Endothelial cell of umbilical vein (primary cell): ENCODE measurements at regions not wholly inside any gene's neighbourhood (a gene's known extent, or its start where the extent isn't known, plus 50 kb on each side); places are given as distances from the start of the nearest gene placed in this dataset.

Source experiments
- BruUV-seq: library from RNA; stranded (reverse); fragments of 400-500 nt; replicated peaks from 2 replicates; lab custom pipeline; 2021; lab: Mats Ljungman, UMichigan
- CTCF ChIA-PET: fragments of 300-600, 350-600 bp; sonication (Branson Sonifier 250); formaldehyde crosslinking; loops from one replicate; lab custom pipeline; 2021; ENCODE audit warnings: antibody characterized with exemption, inconsistent platforms; lab: Charles Lee
- POLR2A ChIA-PET: fragments of 300-600, 350-600 bp; sonication (Branson Sonifier 250); formaldehyde crosslinking; loops from one replicate; lab custom pipeline; 2021; ENCODE audit warnings: antibody characterized with exemption, inconsistent platforms; lab: Charles Lee
- DNase-seq: peaks from one replicate; pipeline ENCODE4 v3.0.0-alpha.2; 2011; ENCODE audit warnings: low read depth, low spot score
- FAIRE-seq: peaks from 2 replicates; lab custom pipeline; 2011; peaks lifted over from hg19 to GRCh38; lab: Jason Lieb, UNC
- H2AFZ ChIP-seq: 2 replicates; pipeline ENCODE4 v1.6.0; 2012; ENCODE audit warnings: low read depth, low read length, control low read depth, inconsistent platforms
- H3K27ac ChIP-seq: 2 replicates; pipeline ENCODE4 v1.5.1; 2011; ENCODE audit warnings: low read depth, mild to moderate bottlenecking, control low read depth, low read length, moderate library complexity; ENCODE audit not compliant: insufficient read depth
- H3K27me3 ChIP-seq, 2 experiments: 2 replicates each; pipeline versions ENCODE4 v1.6.0 to v1.6.1; 2011; ENCODE audit warnings: low read length in 2 of 2, mixed read lengths in 1 of 2; ENCODE audit not compliant: control insufficient read depth in 2 of 2, insufficient read depth in 2 of 2
- H3K36me3 ChIP-seq, 2 experiments: 2 replicates in 1 of 2; 3 replicates in 1 of 2; pipeline ENCODE4 v1.5.1; 2011; ENCODE audit warnings: low read length in 2 of 2, mild to moderate bottlenecking in 1 of 2, moderate library complexity in 1 of 2; ENCODE audit not compliant: control insufficient read depth in 2 of 2, insufficient read depth in 2 of 2; ENCODE audit errors: extremely low read depth in 1 of 2
- H3K4me1 ChIP-seq: 3 replicates; pipeline ENCODE4 v1.5.1; 2011; ENCODE audit warnings: mild to moderate bottlenecking, low read length; ENCODE audit not compliant: control insufficient read depth, insufficient read depth; ENCODE audit errors: extremely low read depth
- H3K4me2 ChIP-seq: 2 replicates; pipeline ENCODE4 v1.6.1; 2011; ENCODE audit warnings: low read length, control low read depth, mixed read lengths; ENCODE audit not compliant: insufficient read depth
- H3K4me3 ChIP-seq, 3 experiments: fragments of 200-600 bp in 1 of 3; sonication (generic), shearing (Covaris generic) in 1 of 3; replicated peaks in 1 of 3; 2 replicates each; pipeline ENCODE4 v1.5.1; 2011 to 2016; ENCODE audit warnings: control low read depth in 3 of 3, low read length in 3 of 3, mild to moderate bottlenecking in 2 of 3, inconsistent platforms in 1 of 3, low read depth in 1 of 3, moderate library complexity in 1 of 3; ENCODE audit not compliant: insufficient read depth in 1 of 3
- H3K79me2 ChIP-seq: 2 replicates; pipeline ENCODE4 v1.6.0; 2012; ENCODE audit warnings: low read length, inconsistent platforms; ENCODE audit not compliant: control insufficient read depth, insufficient read depth
- H3K9ac ChIP-seq: replicated peaks from 2 replicates; pipeline ENCODE3; 2011; ENCODE audit warnings: low read length, control low read depth; ENCODE audit not compliant: insufficient read depth; ENCODE audit errors: extremely low read depth
- H3K9me1 ChIP-seq: replicated peaks from 3 replicates; pipeline ENCODE4 v1.6.0; 2011; ENCODE audit warnings: mild to moderate bottlenecking, low read length; ENCODE audit not compliant: control insufficient read depth, insufficient read depth; ENCODE audit errors: extremely low read depth
- H3K9me3 ChIP-seq: replicated peaks from 2 replicates; pipeline ENCODE4 v1.5.1; 2012; ENCODE audit warnings: low read length, inconsistent platforms; ENCODE audit not compliant: control insufficient read depth, insufficient read depth
- H4K20me1 ChIP-seq: replicated peaks from 2 replicates; pipeline ENCODE3; 2011; ENCODE audit warnings: mild to moderate bottlenecking, low read length; ENCODE audit not compliant: control insufficient read depth, insufficient read depth; ENCODE audit errors: extremely low read depth
- CTCF ChIP-seq, 2 donors: IDR thresholded peaks; 1 replicate in 1 of 2; 2 replicates in 1 of 2; pipeline ENCODE4 v1.5.1; 2011; ENCODE audit warnings: low read length in 2 of 2, mild to moderate bottlenecking in 2 of 2, moderate library complexity in 2 of 2, control low read depth in 1 of 2, inconsistent platforms in 1 of 2, low read depth in 1 of 2; ENCODE audit not compliant: insufficient read depth in 1 of 2; ENCODE audit errors: extremely low read depth in 1 of 2
- EZH2 ChIP-seq: IDR thresholded peaks from 2 replicates; pipeline ENCODE4 v1.6.1; 2012; ENCODE audit warnings: borderline replicate concordance, low read depth, mild to moderate bottlenecking, moderate library complexity, low read length, inconsistent platforms; ENCODE audit not compliant: severe bottlenecking
- FOS ChIP-seq: IDR thresholded peaks from 2 replicates; pipeline ENCODE4 v1.6.1; 2011; ENCODE audit warnings: mild to moderate bottlenecking, low read length, moderate library complexity, borderline replicate concordance; ENCODE audit not compliant: insufficient read depth
- GATA2 ChIP-seq: IDR thresholded peaks from 2 replicates; pipeline ENCODE4 v1.7.0; 2011; ENCODE audit warnings: low read depth, mild to moderate bottlenecking, moderate library complexity, mixed read lengths, low read length; ENCODE audit not compliant: insufficient read length, insufficient read depth
- JUN ChIP-seq: IDR thresholded peaks from 2 replicates; pipeline ENCODE4 v1.6.1; 2011; ENCODE audit warnings: borderline replicate concordance, low read depth; ENCODE audit not compliant: insufficient read length, insufficient read depth
- MYC ChIP-seq: IDR thresholded peaks from one replicate; pipeline ENCODE4 v1.6.1; 2011; ENCODE audit warnings: mild to moderate bottlenecking, low read depth, low read length
- POLR2A ChIP-seq: IDR thresholded peaks from 2 replicates; pipeline ENCODE4 v1.6.1; 2012; ENCODE audit warnings: low read depth, mild to moderate bottlenecking, control low read depth, low read length
- POLR2AphosphoS5 ChIP-seq: IDR thresholded peaks from 2 replicates; pipeline ENCODE4 v1.6.1; 2012; ENCODE audit warnings: low read depth, mild to moderate bottlenecking, control low read depth, low read length, moderate library complexity; ENCODE audit not compliant: insufficient read depth
- dilution Hi-C: fragments of 300-500 bp; cut with MboI; formaldehyde crosslinking; loops from one replicate; pipeline ENCODE4 v1.15.0; 2019; ENCODE audit warnings: low sequenced_read_pairs; ENCODE audit not compliant: extremely low pct_ligation_motif_present
- intact Hi-C: fragments of 100-400 bp; cut with micrococcal nuclease; formaldehyde crosslinking; loops from one replicate; pipeline ENCODE4 v1.10.0; 2022

- Histone ChIP-seq H3K36me3 (no peaks in the 10 kb centered on the region), H3K9me1 (no peaks in the 10 kb centered on the region), H3K27ac (no peak overlapping the region), H3K79me2 (no peaks in the 10 kb centered on the region), H3K9ac (no peak overlapping the region), H3K9me3 (peaks cover 4% of the 10 kb centered on the region), H3K4me1 (no peaks in the 10 kb centered on the region), H3K27me3 (no peaks in the 10 kb centered on the region), H3K4me2 (no peak overlapping the region), H2AFZ (no peak overlapping the region), H4K20me1 (no peaks in the 10 kb centered on the region), H3K4me3 (no peak overlapping the region)
- intact Hi-C loops (no loop called here), dilution Hi-C loops (no loop called here)
- ChIA-PET CTCF (no interaction called here), POLR2A (no interaction called here)
- DNase-seq (no peak), FAIRE-seq (no peak)
- TF ChIP-seq MYC (no peak), JUN (no peak), EZH2 (no peak), FOS (no peak), POLR2A (no peak), GATA2 (no peak), CTCF (IDR thresholded peaks at IDR 0.05; ENCODE audit: extremely low read depth in 1 of 2, insufficient read depth in 1 of 2, low read depth in 1 of 2, low read length in 2 of 2) (no peak), POLR2AphosphoS5 (no peak)
- BruUV-seq, result no TSS peak
These were observed 64.4 kb upstream of the SLCO3A1 start for GRCh38 chr15:91789136-91789535.
